ENCODE measurements at regions not wholly inside any gene's neighbourhood (a gene's known extent, or its start where the extent isn't known, plus 50 kb on each side); places are given as distances from the start of the nearest gene placed in this dataset.

DNA sequence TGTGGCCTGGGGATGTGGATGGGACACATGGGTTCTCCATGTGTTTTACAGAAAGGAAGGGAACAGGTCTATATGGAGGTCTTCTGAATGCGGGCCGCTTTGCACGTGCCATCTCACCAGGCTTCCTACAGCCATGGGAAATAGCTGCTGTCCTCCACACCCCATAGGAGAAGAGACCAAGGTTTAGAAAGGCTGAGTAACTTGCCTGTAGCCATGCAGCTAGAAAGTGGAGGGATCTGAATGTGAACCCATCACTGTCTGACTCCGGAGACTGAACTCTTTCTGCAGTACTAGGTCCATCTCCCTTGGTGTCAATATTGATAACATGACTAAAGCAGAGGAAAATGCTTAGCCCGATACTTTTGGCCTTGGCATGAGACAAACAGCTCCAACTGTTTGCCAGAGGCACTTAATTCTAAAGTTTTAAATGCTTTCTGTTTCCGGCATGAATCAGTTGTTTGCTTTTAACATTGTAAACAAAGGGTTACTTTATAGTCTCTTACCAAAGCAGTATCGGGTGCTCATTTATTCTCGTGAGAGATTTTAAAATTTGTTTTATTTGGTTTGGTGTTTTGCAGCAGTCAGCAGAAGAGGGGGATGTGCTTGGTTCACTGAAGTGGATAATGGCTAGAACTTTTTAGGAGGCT, 64.8 kb upstream of the LOXL4 start:
- DNase-seq, result peak; percentile 94

DNA sequence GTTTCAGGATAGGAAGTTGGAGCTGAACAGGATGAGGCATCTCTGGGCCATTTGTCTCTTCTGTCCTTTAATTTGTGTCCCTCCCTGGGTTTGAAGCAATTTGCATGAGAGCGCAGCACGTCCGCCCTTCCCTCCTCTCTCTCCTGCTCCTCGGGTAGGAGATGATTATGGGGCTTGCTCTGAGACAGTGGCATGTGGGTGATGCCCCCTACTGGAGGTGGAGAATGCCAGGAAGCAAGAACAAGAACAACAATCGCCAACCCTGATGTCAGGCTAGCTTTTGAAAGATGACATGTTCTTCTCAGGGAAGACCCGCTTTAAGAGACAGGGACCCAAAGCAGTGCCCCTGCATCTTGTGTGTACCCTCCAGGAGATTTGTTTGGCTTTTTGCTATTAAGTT, 63.9 kb upstream of the LOXL4 start:
- peak; percentile 70 for DNase-seq

DNA sequence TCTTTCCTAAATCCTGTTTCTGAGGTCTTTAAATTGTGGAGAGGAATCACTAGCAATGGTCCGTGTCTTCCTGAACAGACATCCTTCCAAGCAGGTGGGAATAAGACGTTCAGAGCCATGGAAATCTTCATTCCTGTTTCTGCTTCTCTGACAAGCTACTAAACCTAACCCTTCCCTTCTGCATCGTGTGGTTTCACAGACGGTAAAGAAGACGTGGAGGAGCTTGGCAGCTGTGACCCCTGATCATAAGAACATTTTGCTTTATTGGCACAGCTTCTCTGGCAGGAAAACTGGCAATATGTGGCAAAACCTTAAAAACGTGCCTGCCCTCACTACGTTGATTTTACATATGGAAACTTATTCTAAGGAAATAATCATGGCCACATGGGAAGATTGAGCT, 63.0 kb upstream of the LOXL4 start:
- no peak for DNase-seq

DNA sequence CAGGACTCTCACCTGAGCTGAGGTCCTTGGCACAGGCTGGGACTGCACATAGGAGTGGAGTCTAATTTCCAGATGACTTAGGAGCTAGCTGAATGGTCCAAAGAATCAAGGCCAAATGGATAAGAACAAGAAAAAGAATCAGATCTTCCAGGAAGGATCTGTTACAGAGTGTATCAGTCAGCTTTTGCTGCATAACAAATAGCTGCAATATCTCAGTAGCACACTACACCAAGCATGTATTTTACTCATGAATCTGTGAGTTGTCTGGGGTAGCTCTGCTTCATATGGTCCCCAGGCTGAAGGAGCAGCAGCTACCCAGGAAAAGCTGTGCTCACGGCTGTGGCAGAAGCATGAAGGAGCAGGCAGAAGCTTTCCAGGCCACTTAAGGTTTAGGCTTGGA, 60.6 kb upstream of the LOXL4 start:
- no peak for DNase-seq

DNA sequence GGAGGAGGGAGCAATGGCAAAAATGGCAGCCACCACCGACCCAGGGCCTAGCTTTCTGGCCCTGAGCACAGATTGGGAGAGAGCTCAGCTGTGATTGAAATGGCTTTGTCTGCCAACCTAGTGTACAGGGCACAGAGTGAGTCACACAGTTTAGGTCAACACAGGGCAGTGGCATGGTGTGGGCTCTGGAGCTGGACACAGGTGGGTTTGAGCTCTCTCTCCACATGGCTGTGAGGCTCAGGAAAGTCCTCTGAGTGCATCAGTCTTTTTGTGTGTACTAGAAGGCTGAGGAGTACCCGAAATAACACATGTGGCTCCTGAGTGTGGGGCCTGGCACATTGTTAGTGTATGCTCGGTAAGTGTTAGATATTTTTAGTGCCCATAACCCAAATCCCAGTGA, 60.2 kb upstream of the LOXL4 start:
- DNase-seq, result no peak

DNA sequence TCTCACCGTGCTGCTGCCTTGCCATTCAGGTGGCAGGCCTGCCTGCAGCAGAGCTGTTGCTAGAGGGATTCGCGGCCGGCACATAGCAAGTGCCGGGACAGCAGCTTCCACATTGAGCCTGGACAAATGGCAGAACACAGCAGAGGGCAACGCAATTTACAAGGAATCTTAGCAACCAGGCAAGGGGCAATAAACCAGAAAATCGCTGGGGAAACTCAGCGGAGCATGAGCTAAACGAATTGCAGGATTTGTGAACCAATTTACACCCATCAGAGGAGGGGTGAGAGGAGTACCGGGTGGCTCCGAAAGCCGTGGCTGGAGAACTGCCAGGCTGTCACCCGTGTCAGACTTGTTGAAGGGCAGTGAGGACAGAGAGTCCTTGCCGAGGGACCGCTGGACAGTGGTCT, 58.6 kb upstream of the LOXL4 start:
- DNase-seq, result peak; percentile 49

DNA sequence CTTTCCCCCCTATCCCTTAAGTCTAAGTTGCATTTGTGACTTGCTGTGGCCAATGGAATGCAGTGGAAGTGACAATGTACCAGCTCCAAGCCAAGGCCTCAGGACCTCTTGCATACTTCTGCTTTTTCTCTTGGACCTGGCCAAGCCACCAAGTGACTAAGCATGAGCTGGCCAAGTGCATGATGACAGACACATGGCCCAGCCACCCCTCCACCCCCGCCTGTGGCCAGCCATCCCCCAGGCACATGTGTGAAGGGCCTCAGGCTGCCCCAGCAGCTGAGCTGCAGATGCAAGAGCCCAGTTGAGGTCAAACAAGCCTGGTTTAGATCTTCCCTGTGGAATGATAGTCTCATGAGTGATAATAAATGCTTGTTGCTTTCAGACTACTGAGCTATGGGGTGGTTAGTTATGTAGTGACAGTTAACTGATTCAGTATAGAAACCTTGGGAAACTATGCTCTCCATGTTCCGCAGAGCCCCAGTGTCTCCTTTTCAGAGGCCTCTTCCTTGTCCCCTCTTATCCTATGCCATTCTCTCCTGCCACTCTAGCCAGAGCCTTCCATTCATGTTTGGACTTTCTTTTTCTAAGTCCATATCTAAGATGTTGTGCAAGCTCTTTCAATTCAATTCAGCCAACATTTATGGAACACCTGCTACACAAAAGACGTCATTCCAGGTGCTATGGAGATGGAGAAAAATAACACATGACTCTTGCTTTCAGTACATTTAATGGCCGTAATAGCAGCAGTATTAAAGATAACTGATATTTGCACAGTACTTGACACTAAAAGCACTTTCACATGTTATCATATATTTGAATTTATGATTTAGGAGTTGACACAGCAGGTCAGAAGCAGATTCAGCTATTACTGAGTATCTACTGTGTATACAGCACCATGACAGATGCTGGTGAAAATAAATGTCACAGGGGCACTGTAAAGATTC, 55.5 kb upstream of the LOXL4 start:
- peak; percentile 99 for DNase-seq

DNA sequence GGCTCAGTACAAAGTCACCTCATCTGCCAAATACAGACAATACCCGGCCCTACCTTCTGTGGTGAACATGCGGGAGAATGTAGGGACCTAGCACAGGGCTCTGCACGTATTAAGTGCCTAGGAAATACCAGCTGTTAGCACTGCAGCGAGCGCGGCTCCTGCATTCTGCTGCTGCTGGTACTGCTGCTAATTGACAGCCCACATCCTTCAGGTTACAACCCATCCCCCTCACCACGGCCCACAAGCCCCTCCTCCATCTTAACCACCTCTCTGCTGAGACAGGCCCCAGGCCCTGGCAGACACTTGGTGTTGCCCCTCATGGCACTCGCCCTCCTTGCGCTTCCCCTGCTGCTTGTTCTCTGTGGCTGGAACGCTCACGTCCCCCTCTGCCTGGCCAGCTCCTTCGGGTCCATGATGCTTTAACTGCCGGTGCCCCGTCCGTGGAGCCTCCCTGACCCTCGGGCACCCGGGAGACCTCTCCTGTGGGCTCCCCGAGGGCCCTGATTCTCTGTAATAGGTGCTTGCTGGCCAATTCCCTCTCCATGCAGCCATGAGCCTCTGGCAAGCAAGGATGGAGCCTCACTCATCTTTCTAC, 53.3 kb upstream of the LOXL4 start:
- no peak for DNase-seq

DNA sequence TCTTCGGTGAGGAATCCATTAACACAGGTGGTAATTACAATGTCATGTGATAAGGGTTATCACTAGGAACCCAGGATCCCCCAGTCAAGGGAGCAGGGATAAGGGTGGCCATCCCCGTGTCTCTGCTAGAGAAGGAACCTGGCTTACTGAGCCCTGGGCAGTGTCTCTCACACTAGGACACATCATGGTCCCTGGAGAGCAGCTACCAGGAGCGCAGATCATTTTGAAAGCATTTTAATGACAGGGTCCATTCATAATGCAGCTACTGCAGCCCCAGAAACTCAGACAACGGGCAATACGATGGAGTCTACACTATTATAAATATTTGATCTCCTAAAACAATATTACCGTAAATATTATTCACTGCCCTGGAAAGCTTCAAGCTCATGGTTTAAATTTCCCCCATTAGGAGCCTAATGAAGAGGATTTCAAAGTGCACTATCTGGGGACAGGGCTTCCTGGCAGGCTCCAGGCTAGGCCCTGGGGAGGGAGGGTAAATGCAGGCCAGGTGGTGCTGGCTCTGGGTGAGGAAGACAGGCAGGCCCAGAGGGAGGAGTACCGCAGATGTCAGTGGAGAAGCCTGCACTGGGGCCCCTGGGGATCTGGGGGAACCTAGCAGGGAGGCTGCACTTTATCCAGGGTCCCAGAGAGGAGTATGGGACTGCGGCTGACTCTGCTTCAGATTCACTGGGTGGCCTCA, 52.6 kb upstream of the LOXL4 start:
- no peak for DNase-seq

DNA sequence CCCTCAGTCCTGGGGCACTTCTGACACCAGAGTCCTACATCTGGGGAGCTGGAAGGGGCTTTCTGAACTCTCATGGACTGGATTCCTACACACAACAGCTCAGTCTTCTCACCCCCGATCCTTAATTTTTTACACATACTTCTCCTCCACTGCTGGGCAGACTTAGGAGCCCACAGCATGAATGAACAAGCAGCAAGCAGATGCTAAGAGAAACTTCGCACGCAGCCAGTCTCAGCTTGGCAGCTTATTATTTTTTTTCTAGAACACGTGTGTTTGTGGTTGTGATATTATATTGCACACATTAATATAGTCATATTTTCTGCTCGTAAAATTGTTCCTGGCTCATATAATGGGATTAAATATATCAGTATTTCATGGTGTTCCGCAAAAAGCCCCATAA, 50.9 kb upstream of the LOXL4 start:
- DNase-seq, result no peak
